Omental fat pad (tissue), 3 donors: ENCODE measurements at regions not wholly inside any gene's neighbourhood (a gene's known extent, or its start where the extent isn't known, plus 50 kb on each side); places are given as distances from the start of the nearest gene placed in this dataset.

Experiments used
- ATAC-seq: fragments of 150-250 bp; one replicate; pipeline ENCODE4 v1.9.1; 2016; ENCODE audit warnings: mild to moderate bottlenecking, moderate library complexity; ENCODE audit not compliant: low FRiP score
- DNase-seq: peaks from one replicate; pipeline ENCODE4 v3.0.0-alpha.2; 2019; ENCODE audit warnings: low spot score
- TF ChIP-seq, protein P1 (sequence below), 3 donors: fragments of 450-650 bp; IDR thresholded peaks; one replicate each; pipeline ENCODE4 v1.5.1; 2016 to 2017; ENCODE audit warnings: antibody characterized with exemption in 3 of 3, mild to moderate bottlenecking in 3 of 3, moderate library complexity in 2 of 3

DNA sequence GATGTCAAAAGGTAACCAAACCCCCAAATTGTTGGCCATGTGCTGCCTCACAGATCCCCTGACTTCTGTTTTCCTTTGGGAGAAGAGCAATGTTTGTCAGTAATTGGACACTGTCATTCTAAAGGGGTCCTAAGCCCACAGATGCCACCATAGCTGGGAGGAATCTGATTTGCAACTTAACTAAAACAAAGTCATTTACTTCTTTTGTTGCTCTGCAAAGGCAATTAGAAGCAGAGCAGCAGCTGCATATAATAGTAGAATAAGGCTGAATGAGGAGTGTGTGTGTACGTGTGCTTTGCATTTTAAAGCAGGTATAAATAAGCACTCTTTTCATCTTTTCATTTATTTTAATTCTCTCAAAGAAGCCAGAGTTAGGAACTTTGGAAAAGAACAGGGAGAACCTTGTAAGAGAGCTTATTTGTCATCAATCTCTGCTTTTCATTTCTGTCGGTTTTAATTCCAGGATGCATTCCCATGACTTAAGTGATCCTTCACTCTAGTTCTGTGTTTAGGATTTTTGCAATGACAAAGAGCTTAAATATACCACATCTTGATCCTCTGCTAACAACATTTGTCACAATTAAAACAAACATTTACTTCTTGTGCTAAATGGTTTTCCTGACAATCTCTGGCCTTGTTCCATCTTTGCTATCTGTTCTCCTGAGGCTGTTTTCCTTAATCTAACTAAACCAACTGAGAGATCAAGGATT, 530.2 kb upstream of the CBLB start:
- DNase-seq (no peak), ATAC-seq (no peak)
- TF ChIP-seq, protein P1, sequence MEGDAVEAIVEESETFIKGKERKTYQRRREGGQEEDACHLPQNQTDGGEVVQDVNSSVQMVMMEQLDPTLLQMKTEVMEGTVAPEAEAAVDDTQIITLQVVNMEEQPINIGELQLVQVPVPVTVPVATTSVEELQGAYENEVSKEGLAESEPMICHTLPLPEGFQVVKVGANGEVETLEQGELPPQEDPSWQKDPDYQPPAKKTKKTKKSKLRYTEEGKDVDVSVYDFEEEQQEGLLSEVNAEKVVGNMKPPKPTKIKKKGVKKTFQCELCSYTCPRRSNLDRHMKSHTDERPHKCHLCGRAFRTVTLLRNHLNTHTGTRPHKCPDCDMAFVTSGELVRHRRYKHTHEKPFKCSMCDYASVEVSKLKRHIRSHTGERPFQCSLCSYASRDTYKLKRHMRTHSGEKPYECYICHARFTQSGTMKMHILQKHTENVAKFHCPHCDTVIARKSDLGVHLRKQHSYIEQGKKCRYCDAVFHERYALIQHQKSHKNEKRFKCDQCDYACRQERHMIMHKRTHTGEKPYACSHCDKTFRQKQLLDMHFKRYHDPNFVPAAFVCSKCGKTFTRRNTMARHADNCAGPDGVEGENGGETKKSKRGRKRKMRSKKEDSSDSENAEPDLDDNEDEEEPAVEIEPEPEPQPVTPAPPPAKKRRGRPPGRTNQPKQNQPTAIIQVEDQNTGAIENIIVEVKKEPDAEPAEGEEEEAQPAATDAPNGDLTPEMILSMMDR (IDR thresholded peaks at IDR 0.05) = no peak

- no peak for ATAC-seq
- DNase-seq = no peak
- TF ChIP-seq, protein P1 (IDR thresholded peaks at IDR 0.05) = no peak
These were observed 530.9 kb upstream of the CBLB start for GRCh38 chr3:106399761-106400160.

- ATAC-seq (no peak), DNase-seq (no peak)
- TF ChIP-seq, protein P1 (IDR thresholded peaks at IDR 0.05) = no peak
These were observed 533.1 kb upstream of the CBLB start for GRCh38 chr3:106401666-106402490.

DNA sequence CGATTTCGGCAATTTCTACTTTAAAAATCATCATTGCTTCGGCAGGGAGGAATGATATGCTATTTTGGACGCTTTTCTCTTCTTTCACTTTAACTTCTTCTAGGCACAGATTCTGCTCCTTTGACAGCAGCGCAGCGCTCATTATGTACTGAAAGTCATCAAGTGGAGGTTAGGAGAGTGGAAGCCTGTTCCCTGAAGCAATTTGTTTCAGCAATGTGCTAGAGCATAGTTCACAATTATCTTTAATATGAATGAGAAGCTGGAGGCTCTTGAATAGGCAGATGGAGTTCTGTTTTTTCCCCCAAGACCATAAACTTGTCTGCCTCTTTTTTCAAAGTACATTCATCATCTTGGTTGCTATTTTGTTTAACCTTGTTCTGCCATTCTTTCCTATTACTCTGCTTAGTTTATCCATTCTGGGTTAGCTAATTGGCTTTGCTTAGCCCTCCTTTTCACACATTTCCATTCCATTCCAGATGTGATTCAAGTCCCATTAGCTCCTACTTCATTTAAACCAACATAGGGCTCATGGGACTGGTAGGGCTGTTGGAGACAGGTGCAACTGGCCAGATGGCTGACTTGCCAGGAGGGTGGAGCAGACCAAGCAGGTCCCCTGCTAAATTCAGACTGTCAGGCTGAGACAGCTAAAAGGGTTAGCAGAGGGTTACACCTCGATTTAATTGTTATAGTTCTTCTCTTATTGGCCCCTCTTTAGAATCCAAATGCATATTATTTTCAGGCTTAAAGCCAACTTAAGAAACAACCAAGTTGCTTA, 534.7 kb upstream of the CBLB start:
- no peak for DNase-seq
- TF ChIP-seq, protein P1 (IDR thresholded peaks at IDR 0.05) = no peak
- no peak for ATAC-seq

DNA sequence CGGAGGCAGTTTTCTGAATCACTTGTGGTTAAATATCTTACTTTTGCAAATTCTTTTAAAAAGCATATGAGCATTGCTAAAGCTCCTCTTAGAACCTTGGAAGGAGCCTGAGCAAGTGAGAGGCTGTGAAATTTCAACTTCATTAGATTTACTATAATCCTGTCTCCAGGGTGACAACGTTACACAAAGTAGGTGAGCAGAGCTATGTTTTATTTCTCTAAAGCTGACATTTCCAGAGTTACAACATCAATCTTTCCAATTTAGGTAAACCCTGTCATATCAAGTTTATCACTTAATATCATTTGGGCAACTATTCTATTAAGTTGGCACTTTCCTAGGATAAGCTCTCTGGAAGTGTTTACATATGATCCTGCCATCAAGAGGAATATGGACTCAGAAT, 544.9 kb upstream of the CBLB start:
- TF ChIP-seq, protein P1 (IDR thresholded peaks at IDR 0.05) = no peak
- ATAC-seq = no peak
- no peak for DNase-seq

- DNase-seq (no peak), ATAC-seq (no peak)
- TF ChIP-seq, protein P1 (IDR thresholded peaks at IDR 0.05) = no peak
These were observed 551.8 kb upstream of the CBLB start for GRCh38 chr3:106420628-106421027.
